Endothelial cell (in vitro differentiated cells): ENCODE measurements at regions not wholly inside any gene's neighbourhood (a gene's known extent, or its start where the extent isn't known, plus 50 kb on each side); places are given as distances from the start of the nearest gene placed in this dataset.
"Not testable (repeated sequence)": the region's sequence is repeated elsewhere in the genome, so short reads cannot be mapped to it uniquely, and the experiment has no call there.

ENCODE experiments used
- DNase-seq: peaks from one replicate; pipeline ENCODE4 v3.0.0; 2021; ENCODE audit warnings: low spot score
- H3K27ac Mint-ChIP-seq: one replicate; pipeline ENCODE4 v1.8.0; 2021; ENCODE audit warnings: mixed read lengths, inconsistent platforms; ENCODE audit not compliant: unreplicated experiment
- H3K27me3 Mint-ChIP-seq: one replicate; pipeline ENCODE4 v1.8.0; 2021; ENCODE audit warnings: mild to moderate bottlenecking, moderate library complexity, mixed read lengths, inconsistent platforms; ENCODE audit not compliant: unreplicated experiment
- H3K36me3 Mint-ChIP-seq: one replicate; pipeline ENCODE4 v1.8.0; 2021; ENCODE audit warnings: mild to moderate bottlenecking, low read depth, mixed read lengths, inconsistent platforms; ENCODE audit not compliant: unreplicated experiment
- H3K4me1 Mint-ChIP-seq: one replicate; pipeline ENCODE4 v1.8.0; 2021; ENCODE audit warnings: mild to moderate bottlenecking, mixed read lengths, inconsistent platforms; ENCODE audit not compliant: unreplicated experiment
- H3K4me3 Mint-ChIP-seq: one replicate; pipeline ENCODE4 v1.8.0; 2021; ENCODE audit warnings: mild to moderate bottlenecking, mixed read lengths, inconsistent platforms; ENCODE audit not compliant: unreplicated experiment
- H3K9me3 Mint-ChIP-seq: one replicate; pipeline ENCODE4 v1.8.0; 2021; ENCODE audit warnings: mixed read lengths, inconsistent platforms; ENCODE audit not compliant: unreplicated experiment
- CTCF ChIP-seq: fragments of 200-600 bp; sonication (generic); IDR thresholded peaks from one replicate; pipeline ENCODE4 v1.5.0; 2021; ENCODE audit warnings: antibody characterized with exemption; ENCODE audit not compliant: unreplicated experiment

DNA sequence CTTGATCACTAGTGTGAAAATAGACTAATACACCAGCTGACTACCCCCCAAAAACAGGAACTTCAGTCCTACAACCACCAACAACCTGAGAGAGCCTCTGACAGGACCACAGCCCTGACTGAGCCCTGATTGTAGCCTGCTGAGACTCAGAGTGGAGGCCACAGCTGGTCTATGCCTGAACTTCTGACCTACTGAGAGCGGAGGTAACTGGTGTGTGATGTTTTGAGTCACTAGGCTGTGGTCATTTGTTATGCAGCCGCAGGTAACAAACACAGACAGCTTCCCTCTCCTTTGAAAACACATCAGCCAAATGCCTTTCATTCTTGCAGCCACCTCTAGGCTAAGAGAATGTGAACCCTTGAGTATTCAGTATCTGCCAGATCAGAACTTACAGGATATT lies 631.1 kb downstream of the PRIM2 start:
- not testable (repeated sequence) for H3K27ac Mint-ChIP-seq, H3K4me3 Mint-ChIP-seq, H3K27me3 Mint-ChIP-seq, DNase-seq, H3K4me1 Mint-ChIP-seq, H3K9me3 Mint-ChIP-seq
- peaks cover 18% of the 10 kb centered on the region for H3K36me3 Mint-ChIP-seq

GRCh38 chr6:57950430-57950829 lies 633.0 kb downstream of the PRIM2 start:
- not testable (repeated sequence) for H3K4me3 Mint-ChIP-seq, H3K9me3 Mint-ChIP-seq, DNase-seq, H3K4me1 Mint-ChIP-seq, H3K27me3 Mint-ChIP-seq, H3K27ac Mint-ChIP-seq
- H3K36me3 Mint-ChIP-seq: peaks cover 18% of the 10 kb centered on the region

- not testable (repeated sequence) for H3K27me3 Mint-ChIP-seq, H3K36me3 Mint-ChIP-seq, DNase-seq, H3K27ac Mint-ChIP-seq, H3K4me3 Mint-ChIP-seq, H3K9me3 Mint-ChIP-seq, H3K4me1 Mint-ChIP-seq
Measured at GRCh38 chr6:57966757-57967156, 649.3 kb downstream of the PRIM2 start.

DNA sequence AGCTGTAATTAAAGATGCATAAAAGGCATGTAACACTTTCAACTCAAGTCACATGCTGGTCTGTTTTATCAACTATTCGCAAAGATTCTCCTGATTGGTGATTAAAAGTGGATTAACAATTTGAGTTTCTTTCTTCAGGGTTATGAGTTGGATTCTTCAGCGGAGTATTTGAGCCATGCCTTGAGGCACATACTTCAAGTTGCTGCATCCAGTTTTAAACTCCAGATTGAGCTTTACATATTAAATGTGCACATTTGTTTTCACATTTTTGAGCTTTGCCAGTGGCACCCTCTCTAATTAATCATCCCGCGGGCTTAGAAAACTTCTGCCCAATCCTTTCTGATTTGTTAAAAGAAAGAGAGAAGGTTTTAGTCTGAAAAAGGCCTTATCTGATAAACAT lies 654.5 kb downstream of the PRIM2 start:
- H3K27ac Mint-ChIP-seq, H3K4me3 Mint-ChIP-seq, DNase-seq, H3K4me1 Mint-ChIP-seq, H3K27me3 Mint-ChIP-seq, H3K9me3 Mint-ChIP-seq, H3K36me3 Mint-ChIP-seq: not testable (repeated sequence)

GRCh38 chr6:57974653-57975052 lies 657.2 kb downstream of the PRIM2 start:
- H3K9me3 Mint-ChIP-seq: no peaks in the 10 kb centered on the region
- no peak for DNase-seq
- peaks cover 4% of the 10 kb centered on the region for H3K36me3 Mint-ChIP-seq
- no peaks in the 10 kb centered on the region for H3K4me1 Mint-ChIP-seq
- H3K4me3 Mint-ChIP-seq: no peak overlapping the region
- H3K27me3 Mint-ChIP-seq: no peaks in the 10 kb centered on the region
- TF ChIP-seq CTCF: no peak
- H3K27ac Mint-ChIP-seq: no peak overlapping the region

DNA sequence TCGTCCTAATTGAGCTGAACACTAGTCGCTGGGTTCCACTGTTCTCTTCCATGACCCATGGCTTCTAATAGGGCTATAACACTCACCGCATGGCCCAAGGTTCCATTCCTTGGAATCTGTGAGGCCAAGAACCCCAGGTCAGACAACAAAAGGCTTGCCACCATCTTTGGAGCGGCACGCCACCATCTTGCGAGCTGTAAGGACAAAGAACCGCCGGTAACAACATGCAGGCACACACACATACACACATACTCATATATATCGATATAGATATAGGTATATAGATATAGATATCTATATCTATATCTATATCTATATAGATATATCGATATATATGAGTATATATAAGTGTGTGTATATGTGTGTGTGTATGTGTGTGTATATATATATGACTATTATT lies 657.7 kb downstream of the PRIM2 start:
- not testable (repeated sequence) for H3K4me1 Mint-ChIP-seq, H3K4me3 Mint-ChIP-seq, H3K27me3 Mint-ChIP-seq, H3K36me3 Mint-ChIP-seq, DNase-seq, H3K9me3 Mint-ChIP-seq, H3K27ac Mint-ChIP-seq

DNA sequence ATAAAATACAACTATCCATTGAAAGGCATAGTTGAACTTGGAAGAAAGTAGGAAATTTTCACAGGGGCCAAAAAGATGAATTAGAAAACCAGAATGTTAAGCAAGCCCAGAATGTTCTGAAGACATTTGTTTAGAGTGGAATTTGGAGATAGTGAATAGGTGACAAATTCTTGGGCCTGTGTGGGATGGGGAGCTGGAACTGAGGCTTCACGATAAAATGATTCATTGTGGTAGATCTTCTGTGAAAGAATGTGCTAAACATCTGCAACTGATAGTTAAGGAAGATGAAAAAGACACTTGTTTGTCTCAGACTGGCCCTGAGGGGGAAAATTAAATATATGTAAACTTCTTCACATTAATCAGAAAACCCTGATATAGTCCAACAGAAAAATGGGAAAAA lies 658.9 kb downstream of the PRIM2 start:
- H3K36me3 Mint-ChIP-seq, H3K4me3 Mint-ChIP-seq, H3K9me3 Mint-ChIP-seq, H3K27ac Mint-ChIP-seq, H3K4me1 Mint-ChIP-seq, H3K27me3 Mint-ChIP-seq, DNase-seq: not testable (repeated sequence)

GRCh38 chr6:57983603-57984002 lies 666.2 kb downstream of the PRIM2 start:
- H3K4me3 Mint-ChIP-seq, H3K9me3 Mint-ChIP-seq: not testable (repeated sequence)

GRCh38 chr6:57984575-57984974 lies 667.1 kb downstream of the PRIM2 start:
- H3K4me3 Mint-ChIP-seq, H3K9me3 Mint-ChIP-seq, H3K27ac Mint-ChIP-seq, H3K27me3 Mint-ChIP-seq, DNase-seq, H3K36me3 Mint-ChIP-seq, H3K4me1 Mint-ChIP-seq: not testable (repeated sequence)

More at GRCh38 chr6:57983603-57984002, 666.2 kb downstream of the PRIM2 start:
- not testable (repeated sequence) for H3K36me3 Mint-ChIP-seq, DNase-seq, H3K27me3 Mint-ChIP-seq, H3K27ac Mint-ChIP-seq, H3K4me1 Mint-ChIP-seq

DNA sequence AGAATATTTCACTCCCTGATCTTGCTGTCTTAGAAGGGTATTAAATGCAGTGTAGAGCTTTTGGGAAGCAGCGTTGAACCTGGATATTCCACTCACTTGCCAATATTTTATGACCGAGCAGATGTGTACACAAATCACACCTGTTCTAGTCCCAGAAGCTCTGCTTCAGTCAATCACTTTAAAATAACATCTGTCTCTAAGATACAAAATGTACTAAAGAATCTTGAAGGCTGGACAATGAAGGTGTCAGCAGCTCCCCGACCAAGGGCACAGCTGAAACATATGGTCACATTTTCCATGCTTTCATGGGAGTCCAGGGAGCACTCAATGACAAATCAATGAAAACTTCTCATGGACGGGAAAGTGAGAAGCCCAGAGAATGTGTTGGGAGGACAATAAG lies 668.3 kb downstream of the PRIM2 start:
- not testable (repeated sequence) for H3K27me3 Mint-ChIP-seq, H3K4me1 Mint-ChIP-seq, DNase-seq, H3K9me3 Mint-ChIP-seq, H3K36me3 Mint-ChIP-seq, H3K27ac Mint-ChIP-seq, H3K4me3 Mint-ChIP-seq

- H3K36me3 Mint-ChIP-seq, H3K4me1 Mint-ChIP-seq, H3K9me3 Mint-ChIP-seq, H3K27me3 Mint-ChIP-seq, DNase-seq, H3K4me3 Mint-ChIP-seq, H3K27ac Mint-ChIP-seq: not testable (repeated sequence)
Measured at GRCh38 chr6:57986584-57986983, 669.2 kb downstream of the PRIM2 start.

- DNase-seq, H3K4me3 Mint-ChIP-seq, H3K27ac Mint-ChIP-seq, H3K9me3 Mint-ChIP-seq, H3K4me1 Mint-ChIP-seq, H3K27me3 Mint-ChIP-seq, H3K36me3 Mint-ChIP-seq: not testable (repeated sequence)
Measured at GRCh38 chr6:57989520-57990080, 672.2 kb downstream of the PRIM2 start.
